ENCODE measurements at regions not wholly inside any gene's neighbourhood (a gene's known extent, or its start where the extent isn't known, plus 50 kb on each side); places are given as distances from the start of the nearest gene placed in this dataset.

- no peak overlapping the region for H3K4me3 ChIP-seq (ENCODE audit: control insufficient read depth, low read depth, low read length)
- DNase-seq (ENCODE audit: low read depth): no peak
- TF ChIP-seq CTCF (IDR thresholded peaks at IDR 0.05; ENCODE audit: control insufficient read depth, insufficient read depth, low read depth, low read length, missing control alignments): no peak
Measured at GRCh38 chr6:12578751-12579150, 137.8 kb upstream of the PHACTR1 start.

- no peak overlapping the region for H3K4me3 ChIP-seq (ENCODE audit: control insufficient read depth, low read depth, low read length)
- TF ChIP-seq CTCF (IDR thresholded peaks at IDR 0.05; ENCODE audit: control insufficient read depth, insufficient read depth, low read depth, low read length, missing control alignments): no peak
- no peak for DNase-seq (ENCODE audit: low read depth)
Measured at GRCh38 chr6:12580290-12580689, 136.3 kb upstream of the PHACTR1 start.

- H3K4me3 ChIP-seq (ENCODE audit: control insufficient read depth, low read depth, low read length): no peak overlapping the region
- no peak for TF ChIP-seq CTCF (IDR thresholded peaks at IDR 0.05; ENCODE audit: control insufficient read depth, insufficient read depth, low read depth, low read length, missing control alignments)
Measured at GRCh38 chr6:12582421-12583110, 134.0 kb upstream of the PHACTR1 start.

GRCh38 chr6:12584631-12585405 is 131.7 kb upstream of the PHACTR1 start:
- DNase-seq (ENCODE audit: low read depth): no peak
- no peak overlapping the region for H3K4me3 ChIP-seq (ENCODE audit: control insufficient read depth, low read depth, low read length)
- TF ChIP-seq CTCF (IDR thresholded peaks at IDR 0.05; ENCODE audit: control insufficient read depth, insufficient read depth, low read depth, low read length, missing control alignments): no peak

More at GRCh38 chr6:12582421-12583110, 134.0 kb upstream of the PHACTR1 start:
- no peak for DNase-seq (ENCODE audit: low read depth)

- no peak overlapping the region for H3K4me3 ChIP-seq (ENCODE audit: control insufficient read depth, low read depth, low read length)
- DNase-seq (ENCODE audit: low read depth): no peak
- no peak for TF ChIP-seq CTCF (IDR thresholded peaks at IDR 0.05; ENCODE audit: control insufficient read depth, insufficient read depth, low read depth, low read length, missing control alignments)
Measured at GRCh38 chr6:12585497-12585958, 131.0 kb upstream of the PHACTR1 start.

- no peak for TF ChIP-seq CTCF (IDR thresholded peaks at IDR 0.05; ENCODE audit: control insufficient read depth, insufficient read depth, low read depth, low read length, missing control alignments)
- no peak for DNase-seq (ENCODE audit: low read depth)
- no peak overlapping the region for H3K4me3 ChIP-seq (ENCODE audit: control insufficient read depth, low read depth, low read length)
Measured at GRCh38 chr6:12586721-12587480, 129.7 kb upstream of the PHACTR1 start.
